K562 (cell line): ENCODE measurements at regions not wholly inside any gene's neighbourhood (a gene's known extent, or its start where the extent isn't known, plus 50 kb on each side); places are given as distances from the start of the nearest gene placed in this dataset.

ENCODE experiments used
- ATAC-seq: fragments of 200-7000 bp; cut with Tn5 transposase; 3 replicates; pipeline ENCODE4 v1.9.1; 2020; ENCODE audit warnings: moderate library complexity
- BruUV-seq: library from RNA; stranded (reverse); fragments of 400-500 nt; replicated peaks from 2 replicates; lab custom pipeline; 2021; lab: Mats Ljungman, UMichigan
- CTCF ChIA-PET: fragments of 300-600 bp; formaldehyde crosslinking; extraction: SDS; loops from one replicate; lab custom pipeline; 2021; ENCODE audit warnings: low intra/inter-chr PET ratio; lab: Yijun Ruan, JAX
- POLR2A ChIA-PET: fragments of 300-600, 350-650 bp; sonication (Branson Sonifier 250); formaldehyde crosslinking; extraction: SDS; loops from one replicate; lab custom pipeline; 2021; ENCODE audit warnings: antibody characterized with exemption, inconsistent platforms; lab: Yijun Ruan, JAX
- DNase-seq, 4 experiments: peaks; one replicate each; pipeline versions ENCODE4 v3.0.0 to v3.0.0-alpha.2; 2011 to 2018; ENCODE audit warnings: low spot score in 3 of 4, mixed read lengths in 3 of 4; ENCODE audit errors: extremely low read depth in 1 of 4
- FAIRE-seq: peaks from 2 replicates; lab custom pipeline; 2011; peaks lifted over from hg19 to GRCh38; lab: Jason Lieb, UNC
- H2AFZ ChIP-seq: 2 replicates; pipeline ENCODE4 v1.6.0; 2011; ENCODE audit warnings: low read depth, low read length, control low read depth, inconsistent platforms
- H3K27ac ChIP-seq: fragments of 200-600 bp; 3 replicates; pipeline ENCODE4 v1.8.0; 2011; ENCODE audit warnings: low read depth, mild to moderate bottlenecking, control low read depth, inconsistent platforms, low read length, moderate library complexity, mixed read lengths; ENCODE audit errors: extremely low read depth
- H3K27me3 ChIP-seq, 2 experiments: fragments of 300-600 bp in 1 of 2; 2 replicates in 1 of 2; 3 replicates in 1 of 2; pipeline versions ENCODE4 v1.6.0 to v1.8.0; 2011; ENCODE audit warnings: inconsistent platforms in 2 of 2, low read length in 2 of 2, mild to moderate bottlenecking in 1 of 2, mixed read lengths in 1 of 2, moderate library complexity in 1 of 2; ENCODE audit not compliant: control insufficient read depth in 2 of 2, insufficient read depth in 2 of 2
- H3K36me3 ChIP-seq: fragments of 300-600 bp; 3 replicates; pipeline ENCODE4 v1.8.0; 2011; ENCODE audit warnings: mild to moderate bottlenecking, low read length, inconsistent platforms; ENCODE audit not compliant: control insufficient read depth, insufficient read depth
- H3K4me1 ChIP-seq, 2 experiments: fragments of 200-600 bp in 1 of 2; replicated peaks in 1 of 2; 2 replicates in 1 of 2; 3 replicates in 1 of 2; pipeline versions ENCODE4 v1.5.1 to v1.8.0; 2011; ENCODE audit warnings: inconsistent platforms in 2 of 2, low read length in 2 of 2, mild to moderate bottlenecking in 1 of 2, mixed read lengths in 1 of 2, moderate library complexity in 1 of 2; ENCODE audit not compliant: control insufficient read depth in 2 of 2, insufficient read depth in 2 of 2
- H3K4me2 ChIP-seq: 2 replicates; pipeline ENCODE4 v1.6.1; 2011; ENCODE audit warnings: low read length, control low read depth, inconsistent platforms, mixed read lengths; ENCODE audit not compliant: insufficient read depth
- H3K4me3 ChIP-seq: fragments of 200-600 bp; sonication (generic), shearing (Covaris generic); 2 replicates; pipeline ENCODE4 v1.5.1; 2016; ENCODE audit warnings: control low read depth, inconsistent platforms
- H3K79me2 ChIP-seq: fragments of 200-600 bp; 3 replicates; pipeline ENCODE4 v1.8.0; 2011; ENCODE audit warnings: low read length, inconsistent platforms; ENCODE audit not compliant: control insufficient read depth, insufficient read depth
- H3K9ac ChIP-seq, 2 experiments: 2 replicates each; pipeline versions ENCODE4 v1.6.0 to v1.6.1; 2011; ENCODE audit warnings: low read depth in 2 of 2, low read length in 2 of 2, control low read depth in 1 of 2, inconsistent platforms in 1 of 2, mild to moderate bottlenecking in 1 of 2, mixed read lengths in 1 of 2; ENCODE audit not compliant: insufficient read depth in 1 of 2
- H3K9me1 ChIP-seq: one replicate; pipeline ENCODE4 v1.6.0; 2011; ENCODE audit warnings: inconsistent platforms, mild to moderate bottlenecking, low read length, moderate library complexity; ENCODE audit not compliant: control insufficient read depth, insufficient read depth
- H3K9me3 ChIP-seq: replicated peaks from 2 replicates; pipeline ENCODE4 v1.5.1; 2011; ENCODE audit warnings: low read depth, low read length, inconsistent platforms; ENCODE audit not compliant: control insufficient read depth, insufficient read depth
- H4K20me1 ChIP-seq: replicated peaks from 2 replicates; pipeline ENCODE4 v1.6.1; 2011; ENCODE audit warnings: low read length, inconsistent platforms, mixed read lengths; ENCODE audit not compliant: control insufficient read depth, insufficient read depth
- ATF7 ChIP-seq: fragments of 450-650 bp; IDR thresholded peaks from 2 replicates; pipeline ENCODE4 v1.7.1; 2014; ENCODE audit warnings: mild to moderate bottlenecking, moderate library complexity
- BCOR ChIP-seq: fragments of 450-650 bp; IDR thresholded peaks from 2 replicates; pipeline ENCODE4 v1.6.1; 2016
- FOXK1 ChIP-seq: sonication (generic); formaldehyde crosslinking; IDR thresholded peaks from 2 replicates; pipeline ENCODE4 v1.8.0; 2022; ENCODE audit warnings: missing genetic modification reagents, mild to moderate bottlenecking, borderline replicate concordance
- GABPB1 ChIP-seq: sonication (generic); formaldehyde crosslinking; IDR thresholded peaks from 2 replicates; pipeline ENCODE4 v1.8.0; 2022; ENCODE audit warnings: mild to moderate bottlenecking, missing genetic modification reagents
- HIVEP1 ChIP-seq: fragments of 250-450 bp; sonication (Bioruptor Pico); IDR thresholded peaks from 2 replicates; pipeline ENCODE4 v1.4.0; 2020; ENCODE audit warnings: mild to moderate bottlenecking
- HMG20B ChIP-seq: fragments of 250-450 bp; sonication (Bioruptor Pico); IDR thresholded peaks from 2 replicates; pipeline ENCODE4 v1.5.0; 2021; ENCODE audit warnings: mild to moderate bottlenecking
- KDM4B ChIP-seq, 2 experiments: fragments of 450-650 bp in 1 of 2; sonication (generic) in 1 of 2; IDR thresholded peaks; 2 replicates each; pipeline ENCODE4 v1.6.1; 2016 to 2017; ENCODE audit warnings: borderline replicate concordance in 2 of 2, antibody characterized with exemption in 1 of 2, low read depth in 1 of 2, mild to moderate bottlenecking in 1 of 2
- LARP7 ChIP-seq: fragments of 450-650 bp; IDR thresholded peaks from 2 replicates; pipeline ENCODE4 v1.6.1; 2016
- NFXL1 ChIP-seq: fragments of 450-650 bp; formaldehyde crosslinking; IDR thresholded peaks from 2 replicates; pipeline ENCODE4 v1.4.0; 2021; ENCODE audit warnings: mild to moderate bottlenecking
- PHF8 ChIP-seq: fragments of 200-600 bp; sonication (generic); IDR thresholded peaks from 2 replicates; pipeline ENCODE4 v1.6.1; 2012; ENCODE audit warnings: mixed run types, mild to moderate bottlenecking, inconsistent platforms, low read length, moderate library complexity, borderline replicate concordance
- PTBP1 ChIP-seq: fragments of 200-400 bp; formaldehyde crosslinking; IDR thresholded peaks from 2 replicates; pipeline ENCODE4 v1.6.1; 2017; ENCODE audit warnings: low read depth, low read length
- TRIM24 ChIP-seq, 2 experiments: fragments of 450-650 bp; IDR thresholded peaks; 2 replicates each; pipeline ENCODE4 v1.6.1; 2016
- ZNF445 ChIP-seq: fragments of 250-450 bp; sonication (Bioruptor Pico); IDR thresholded peaks from 2 replicates; pipeline ENCODE4 v1.4.0; 2020; ENCODE audit warnings: low read depth, mild to moderate bottlenecking, moderate library complexity
- ZNF717 ChIP-seq: fragments of 250-450 bp; sonication (Bioruptor Pico); IDR thresholded peaks from 2 replicates; pipeline ENCODE4 v1.5.0; 2021
- ZNF764 ChIP-seq: fragments of 250-450 bp; sonication (Bioruptor Pico); IDR thresholded peaks from 2 replicates; pipeline ENCODE4 v1.4.0; 2020; ENCODE audit warnings: low read depth, mild to moderate bottlenecking, moderate library complexity
- WGBS: fragments of 100-300 bp; shearing (Covaris generic); methylation state at CpG from one replicate; pipeline ENCODE4 v1.1.6; 2016; ENCODE audit warnings: low coverage, mixed read lengths; ENCODE audit not compliant: insufficient coverage; ENCODE audit errors: missing lambda C conversion rate; 5-methylcytosine and 5-hydroxymethylcytosine counted together
- in situ Hi-C: fragments of 300-500 bp; cut with MboI; formaldehyde crosslinking; loops from 4 replicates; pipeline ENCODE4 v1.15.0; 2018; ENCODE audit warnings: inconsistent platforms, mixed read lengths
- intact Hi-C: fragments of 100-400 bp; cut with micrococcal nuclease; formaldehyde crosslinking; loops from 2 replicates; pipeline ENCODE4 v1.14.2; 2022
- TF ChIP-seq, protein P1 (sequence below): fragments of 250-450 bp; sonication (Bioruptor Pico); IDR thresholded peaks from 2 replicates; pipeline ENCODE4 v1.8.0; 2022; ENCODE audit warnings: moderate library complexity, mild to moderate bottlenecking, inconsistent platforms
- TF ChIP-seq, protein P2 (sequence below): fragments of 250-450 bp; sonication (Bioruptor Pico); IDR thresholded peaks from 2 replicates; pipeline ENCODE4 v1.6.1; 2021; ENCODE audit warnings: mild to moderate bottlenecking

- H3K27ac ChIP-seq, result no peak overlapping the region
- no peaks in the 10 kb centered on the region for H3K36me3 ChIP-seq
- WGBS, result 3% methylated on average over 2 of the region's 2 CpGs
- H4K20me1 ChIP-seq, result no peaks in the 10 kb centered on the region
- no peaks in the 10 kb centered on the region for H3K4me1 ChIP-seq
- TF ChIP-seq PHF8 (no peak), TRIM24 (IDR thresholded peaks at IDR 0.05) (no peak), PTBP1 (no peak), GABPB1 (CRISPR knock-in tag) (no peak)
- in situ Hi-C loops (no loop called here), intact Hi-C loops (no loop called here)
- no peaks in the 10 kb centered on the region for H3K27me3 ChIP-seq
- H3K79me2 ChIP-seq, result no peaks in the 10 kb centered on the region
- DNase-seq (no peak), FAIRE-seq (no peak), ATAC-seq (no peak)
- no peak overlapping the region for H3K4me3 ChIP-seq
- H3K9me3 ChIP-seq, result no peaks in the 10 kb centered on the region; the same call in 1 of the 2 replicates
- H3K4me2 ChIP-seq, result no peak overlapping the region
- CTCF ChIA-PET, result no interaction called here
- no peak overlapping the region for H2AFZ ChIP-seq
- no TSS peak for BruUV-seq
- no peaks in the 10 kb centered on the region for H3K9me1 ChIP-seq
- POLR2A ChIA-PET, result no interaction called here
- H3K9ac ChIP-seq, result no peak overlapping the region
Measured at GRCh38 chr2:5905661-5906060, 213.5 kb downstream of the SOX11 start.

DNA sequence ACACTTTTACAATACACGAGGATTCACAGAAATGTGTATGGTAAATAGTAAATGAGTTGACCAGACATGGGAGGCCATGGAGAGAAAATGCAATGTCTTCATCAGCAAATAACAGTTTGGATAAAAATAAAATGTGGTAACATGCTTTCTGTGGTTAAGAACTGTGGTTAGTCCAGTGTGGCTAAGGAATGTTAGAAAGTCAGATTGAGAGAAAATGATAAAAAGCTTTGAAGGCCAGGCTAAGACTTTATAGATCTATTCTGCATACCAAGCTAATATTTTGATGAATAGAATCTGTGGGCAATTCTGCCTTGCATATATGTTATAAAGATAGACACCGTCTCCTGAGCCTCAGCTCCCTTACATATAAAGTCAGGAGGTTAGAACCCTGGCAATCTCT lies 215.9 kb downstream of the SOX11 start:
- FAIRE-seq (no peak), DNase-seq (no peak), ATAC-seq (no peak)
- H4K20me1 ChIP-seq, result no peaks in the 10 kb centered on the region
- no peaks in the 10 kb centered on the region for H3K9me1 ChIP-seq
- no peaks in the 10 kb centered on the region for H3K27me3 ChIP-seq
- H3K9ac ChIP-seq, result no peak overlapping the region
- H3K79me2 ChIP-seq, result no peaks in the 10 kb centered on the region
- 0% methylated on average over 2 of the region's 2 CpGs for WGBS
- no TSS peak for BruUV-seq
- POLR2A ChIA-PET, result no interaction called here
- in situ Hi-C loops (no loop called here), intact Hi-C loops (no loop called here)
- H2AFZ ChIP-seq, result no peak overlapping the region
- no peaks in the 10 kb centered on the region for H3K36me3 ChIP-seq
- CTCF ChIA-PET, result no interaction called here
- no peak overlapping the region for H3K27ac ChIP-seq
- no peak overlapping the region for H3K4me2 ChIP-seq
- H3K4me3 ChIP-seq, result no peak overlapping the region
- no peaks in the 10 kb centered on the region for H3K4me1 ChIP-seq
- H3K9me3 ChIP-seq, result no peaks in the 10 kb centered on the region; the same call in 1 of the 2 replicates
- TF ChIP-seq FOXK1 (CRISPR knock-in tag), result no peak
- no peak for TF ChIP-seq BCOR
- no peak for TF ChIP-seq KDM4B (IDR thresholded peaks at IDR 0.05; ENCODE audit: borderline replicate concordance in 2 of 2, low read depth in 1 of 2)
- TF ChIP-seq, protein P1, sequence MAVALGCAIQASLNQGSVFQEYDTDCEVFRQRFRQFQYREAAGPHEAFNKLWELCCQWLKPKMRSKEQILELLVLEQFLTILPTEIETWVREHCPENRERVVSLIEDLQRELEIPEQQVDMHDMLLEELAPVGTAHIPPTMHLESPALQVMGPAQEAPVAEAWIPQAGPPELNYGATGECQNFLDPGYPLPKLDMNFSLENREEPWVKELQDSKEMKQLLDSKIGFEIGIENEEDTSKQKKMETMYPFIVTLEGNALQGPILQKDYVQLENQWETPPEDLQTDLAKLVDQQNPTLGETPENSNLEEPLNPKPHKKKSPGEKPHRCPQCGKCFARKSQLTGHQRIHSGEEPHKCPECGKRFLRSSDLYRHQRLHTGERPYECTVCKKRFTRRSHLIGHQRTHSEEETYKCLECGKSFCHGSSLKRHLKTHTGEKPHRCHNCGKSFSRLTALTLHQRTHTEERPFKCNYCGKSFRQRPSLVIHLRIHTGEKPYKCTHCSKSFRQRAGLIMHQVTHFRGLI, result no peak
- TF ChIP-seq ZNF717 (CRISPR knock-in tag), result no peak
- TF ChIP-seq ZNF445 (CRISPR knock-in tag), result no peak
- TF ChIP-seq ZNF764 (CRISPR knock-in tag), result no peak
- TF ChIP-seq HMG20B, result no peak
- TF ChIP-seq HIVEP1, result no peak
- no peak for TF ChIP-seq NFXL1
- no peak for TF ChIP-seq ATF7
- TF ChIP-seq, protein P2, sequence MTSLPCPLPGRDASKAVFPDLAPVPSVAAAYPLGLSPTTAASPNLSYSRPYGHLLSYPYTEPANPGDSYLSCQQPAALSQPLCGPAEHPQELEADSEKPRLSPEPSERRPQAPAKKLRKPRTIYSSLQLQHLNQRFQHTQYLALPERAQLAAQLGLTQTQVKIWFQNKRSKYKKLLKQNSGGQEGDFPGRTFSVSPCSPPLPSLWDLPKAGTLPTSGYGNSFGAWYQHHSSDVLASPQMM, result no peak
- TF ChIP-seq LARP7, result no peak
